WTC11 (cell line): ENCODE measurements at regions not wholly inside any gene's neighbourhood (a gene's known extent, or its start where the extent isn't known, plus 50 kb on each side); places are given as distances from the start of the nearest gene placed in this dataset.

Experiments
- ATAC-seq: fragments of 200-7000 bp; cut with Tn5 transposase; 2 replicates; pipeline ENCODE4 v1.10.0; 2021; ENCODE audit warnings: mild to moderate bottlenecking, moderate library complexity
- CTCF ChIA-PET: fragments of 300-600 bp; sonication (Branson Sonifier 250); formaldehyde crosslinking; loops from one replicate; lab custom pipeline; 2021; ENCODE audit warnings: antibody characterized with exemption; lab: Charles Lee
- POLR2A ChIA-PET: fragments of 350-600 bp; sonication (Branson Sonifier 250); formaldehyde crosslinking; loops from one replicate; lab custom pipeline; 2021; ENCODE audit warnings: antibody characterized with exemption; lab: Charles Lee
- DNase-seq: peaks from one replicate; pipeline ENCODE4 v3.0.0; 2021; ENCODE audit warnings: low spot score
- H3K27ac Mint-ChIP-seq: 2 replicates; pipeline ENCODE4 v1.8.0; 2021; ENCODE audit warnings: mixed read lengths
- H3K27me3 Mint-ChIP-seq: 2 replicates; pipeline ENCODE4 v1.8.0; 2021; ENCODE audit warnings: low read depth, mild to moderate bottlenecking, moderate library complexity, mixed read lengths
- H3K36me3 Mint-ChIP-seq: 2 replicates; pipeline ENCODE4 v1.8.0; 2021; ENCODE audit warnings: mixed read lengths
- H3K4me1 Mint-ChIP-seq: 2 replicates; pipeline ENCODE4 v1.8.0; 2022; ENCODE audit warnings: mixed read lengths
- H3K4me3 Mint-ChIP-seq: 2 replicates; pipeline ENCODE4 v1.8.0; 2021; ENCODE audit warnings: mild to moderate bottlenecking, moderate library complexity, mixed read lengths
- H3K9me3 Mint-ChIP-seq: 2 replicates; pipeline ENCODE4 v1.8.0; 2021; ENCODE audit warnings: mixed read lengths
- ATF2 ChIP-seq: sonication (generic); formaldehyde crosslinking; IDR thresholded peaks from 2 replicates; pipeline ENCODE4 v1.8.1; 2022; ENCODE audit warnings: low read depth, missing genetic modification reagents, borderline replicate concordance
- CDX4 ChIP-seq: fragments of 250-450 bp; sonication (Bioruptor Pico); IDR thresholded peaks from 2 replicates; pipeline ENCODE4 v1.9.0; 2021; ENCODE audit warnings: moderate library complexity, mild to moderate bottlenecking, inconsistent platforms, borderline replicate concordance
- E2F1 ChIP-seq: sonication (generic); formaldehyde crosslinking; IDR thresholded peaks from 2 replicates; pipeline ENCODE4 v1.8.0; 2022; ENCODE audit warnings: mild to moderate bottlenecking, missing genetic modification reagents
- ETV6 ChIP-seq: sonication (generic); formaldehyde crosslinking; IDR thresholded peaks from 2 replicates; pipeline ENCODE4 v1.8.1; 2022; ENCODE audit warnings: mild to moderate bottlenecking, missing genetic modification reagents
- GABPB1 ChIP-seq: sonication (generic); formaldehyde crosslinking; IDR thresholded peaks from 2 replicates; pipeline ENCODE4 v1.8.1; 2023; ENCODE audit warnings: mild to moderate bottlenecking, missing genetic modification reagents
- GTF2I ChIP-seq: fragments of 250-450 bp; sonication (Bioruptor Pico); conservative IDR thresholded peaks from 2 replicates; pipeline ENCODE4 v1.4.0; 2021; ENCODE audit warnings: mild to moderate bottlenecking
- HMGA2 ChIP-seq: fragments of 250-450 bp; sonication (Bioruptor Pico); IDR thresholded peaks from 2 replicates; pipeline ENCODE4 v1.4.0; 2021; ENCODE audit warnings: mild to moderate bottlenecking, moderate library complexity
- HMGXB4 ChIP-seq: sonication (generic); formaldehyde crosslinking; IDR thresholded peaks from 2 replicates; pipeline ENCODE4 v1.8.1; 2023; ENCODE audit warnings: mild to moderate bottlenecking, moderate library complexity, missing genetic modification reagents
- MAX ChIP-seq: sonication (generic); formaldehyde crosslinking; IDR thresholded peaks from 2 replicates; pipeline ENCODE4 v1.8.0; 2022; ENCODE audit warnings: mild to moderate bottlenecking, missing genetic modification reagents
- NR3C1 ChIP-seq: sonication (generic); formaldehyde crosslinking; conservative IDR thresholded peaks from 2 replicates; pipeline ENCODE4 v1.8.1; 2023; ENCODE audit warnings: low read depth, mild to moderate bottlenecking, missing genetic modification reagents
- PRRX2 ChIP-seq: fragments of 250-450 bp; sonication (Bioruptor Pico); IDR thresholded peaks from 2 replicates; pipeline ENCODE4 v1.8.0; 2021; ENCODE audit warnings: mild to moderate bottlenecking
- SOX15 ChIP-seq: fragments of 250-450 bp; sonication (Bioruptor Pico); IDR thresholded peaks from 2 replicates; pipeline ENCODE4 v1.9.0; 2021; ENCODE audit warnings: mild to moderate bottlenecking
- TEAD4 ChIP-seq: sonication (generic); formaldehyde crosslinking; IDR thresholded peaks from 2 replicates; pipeline ENCODE4 v1.8.0; 2022; ENCODE audit warnings: mild to moderate bottlenecking, missing genetic modification reagents
- USF1 ChIP-seq: sonication (generic); formaldehyde crosslinking; IDR thresholded peaks from 2 replicates; pipeline ENCODE4 v1.8.0; 2022; ENCODE audit warnings: mild to moderate bottlenecking, missing genetic modification reagents
- USF2 ChIP-seq: sonication (generic); formaldehyde crosslinking; IDR thresholded peaks from 2 replicates; pipeline ENCODE4 v1.8.1; 2023; ENCODE audit warnings: mild to moderate bottlenecking, missing genetic modification reagents, moderate library complexity
- ZMAT4 ChIP-seq: fragments of 250-450 bp; sonication (Bioruptor Pico); IDR thresholded peaks from 2 replicates; pipeline ENCODE4 v1.9.0; 2021; ENCODE audit warnings: mild to moderate bottlenecking
- ZNF396 ChIP-seq: fragments of 250-450 bp; sonication (Bioruptor Pico); IDR thresholded peaks from 2 replicates; pipeline ENCODE4 v1.8.0; 2021; ENCODE audit warnings: mild to moderate bottlenecking, moderate library complexity, borderline replicate concordance

GRCh38 chr12:116431677-116432300 lies 127.4 kb upstream of the MAP1LC3B2 start:
- CTCF ChIA-PET = no interaction called here
- no peaks in the 10 kb centered on the region; the same call in 1 of the 2 replicates for H3K27me3 Mint-ChIP-seq
- no peak for DNase-seq
- no peak for TF ChIP-seq CDX4
- TF ChIP-seq, all 79 proteins: peak for 0
- POLR2A ChIA-PET = no interaction called here
- no peaks in the 10 kb centered on the region for H3K9me3 Mint-ChIP-seq
- H3K4me3 Mint-ChIP-seq = no peak overlapping the region
- no peak overlapping the region for H3K27ac Mint-ChIP-seq
- no peak for ATAC-seq
- H3K36me3 Mint-ChIP-seq = peaks cover 3% of the 10 kb centered on the region; the same call in 1 of the 2 replicates
- H3K4me1 Mint-ChIP-seq = peaks cover 59% of the 10 kb centered on the region

GRCh38 chr12:116432314-116432750 lies 126.8 kb upstream of the MAP1LC3B2 start:
- Mint-ChIP-seq H3K27me3 (no peaks in the 10 kb centered on the region; the same call in 1 of the 2 replicates), H3K4me1 (peaks cover 57% of the 10 kb centered on the region), H3K36me3 (peaks cover 3% of the 10 kb centered on the region; the same call in 1 of the 2 replicates), H3K9me3 (no peaks in the 10 kb centered on the region), H3K27ac (no peak overlapping the region), H3K4me3 (no peak overlapping the region)
- TF ChIP-seq USF1 (CRISPR knock-in tag) = no peak
- no peak for TF ChIP-seq E2F1
- no peak for TF ChIP-seq MAX (CRISPR knock-in tag)
- no peak for TF ChIP-seq HMGXB4 (CRISPR knock-in tag)
- no peak for TF ChIP-seq GABPB1 (CRISPR knock-in tag)
- TF ChIP-seq GTF2I (CRISPR knock-in tag) = no peak
- TF ChIP-seq HMGA2 (CRISPR knock-in tag) = no peak
- TF ChIP-seq ATF2 (CRISPR knock-in tag) = no peak
- no peak for TF ChIP-seq NR3C1 (CRISPR knock-in tag)
- TF ChIP-seq SOX15 (CRISPR knock-in tag) = no peak
- no peak for TF ChIP-seq ZNF396 (CRISPR knock-in tag)
- TF ChIP-seq TEAD4 (CRISPR knock-in tag) = no peak
- no peak for TF ChIP-seq ZMAT4 (CRISPR knock-in tag)
- TF ChIP-seq USF2 = no peak
- no peak for TF ChIP-seq ETV6 (CRISPR knock-in tag)
- TF ChIP-seq PRRX2 = no peak
- POLR2A ChIA-PET = no interaction called here
- ATAC-seq (no peak), DNase-seq (no peak)
- CTCF ChIA-PET = no interaction called here
